Thoracic aorta (tissue), 2 donors: ENCODE measurements at regions not wholly inside any gene's neighbourhood (a gene's known extent, or its start where the extent isn't known, plus 50 kb on each side); places are given as distances from the start of the nearest gene placed in this dataset.

ENCODE experiments used
- ATAC-seq: fragments of 150-250 bp; one replicate; pipeline ENCODE4 v1.8.0; 2017; ENCODE audit warnings: low read depth; ENCODE audit not compliant: insufficient number of reproducible peaks, low FRiP score
- DNase-seq: peaks from one replicate; pipeline ENCODE4 v3.0.0-alpha.2; 2020; ENCODE audit warnings: low spot score
- H3K27ac ChIP-seq, 2 donors: fragments of 200-600 bp; sonication (generic); 1 replicate in 1 of 2; 2 replicates in 1 of 2; pipeline ENCODE4 v1.5.1; 2016; ENCODE audit warnings: mild to moderate bottlenecking in 2 of 2, moderate library complexity in 2 of 2
- H3K27me3 ChIP-seq: fragments of 200-600 bp; sonication (generic); replicated peaks from 2 replicates; pipeline ENCODE4 v1.6.0; 2016; ENCODE audit warnings: mild to moderate bottlenecking; ENCODE audit not compliant: insufficient read depth
- H3K36me3 ChIP-seq: fragments of 200-600 bp; sonication (generic); one replicate; pipeline ENCODE4 v1.5.1; 2016
- H3K4me1 ChIP-seq, 2 donors: fragments of 200-600 bp; sonication (generic); 1 replicate in 1 of 2; 2 replicates in 1 of 2; pipeline versions ENCODE4 v1.5.1 to v1.6.0; 2016; ENCODE audit warnings: low read depth in 2 of 2, mild to moderate bottlenecking in 1 of 2; ENCODE audit not compliant: control insufficient read depth in 1 of 2
- H3K4me3 ChIP-seq: fragments of 200-600 bp; sonication (generic); 2 replicates; pipeline ENCODE4 v1.5.1; 2016; ENCODE audit warnings: mild to moderate bottlenecking
- H3K9me3 ChIP-seq: fragments of 200-600 bp; sonication (generic); 2 replicates; pipeline ENCODE4 v1.5.1; 2016
- TF ChIP-seq, protein P1 (sequence below): fragments of 200-600 bp; sonication (generic); IDR thresholded peaks from one replicate; pipeline ENCODE4 v1.5.1; 2019; ENCODE audit warnings: antibody characterized with exemption

DNA sequence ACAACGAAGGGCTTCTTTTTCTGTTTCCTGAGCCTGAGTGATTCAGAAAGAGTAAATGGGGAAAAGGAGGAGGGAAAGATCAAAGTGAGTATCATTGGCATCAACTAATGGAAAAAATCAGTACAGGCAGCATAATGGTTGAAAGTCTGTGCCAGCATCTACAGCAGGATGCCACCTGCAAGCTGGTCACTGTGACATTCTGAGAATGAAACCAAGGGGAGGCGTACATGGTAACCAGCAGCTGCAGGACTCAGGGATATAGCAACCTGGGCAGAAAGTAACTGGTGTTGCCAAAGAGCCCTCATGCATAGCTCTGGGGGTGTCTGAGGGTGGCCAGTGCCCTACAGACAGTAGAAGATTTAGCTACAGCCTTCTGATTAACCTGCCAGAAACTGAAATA lies 305.9 kb downstream of the BRINP2 start:
- Histone ChIP-seq H3K4me1 (no peaks in the 10 kb centered on the region), H3K36me3 (no peaks in the 10 kb centered on the region), H3K4me3 (no peak overlapping the region), H3K27me3 (no peaks in the 10 kb centered on the region), H3K27ac (no peak overlapping the region), H3K9me3 (no peaks in the 10 kb centered on the region)
- DNase-seq (no peak), ATAC-seq (no peak)
- TF ChIP-seq, protein P1, sequence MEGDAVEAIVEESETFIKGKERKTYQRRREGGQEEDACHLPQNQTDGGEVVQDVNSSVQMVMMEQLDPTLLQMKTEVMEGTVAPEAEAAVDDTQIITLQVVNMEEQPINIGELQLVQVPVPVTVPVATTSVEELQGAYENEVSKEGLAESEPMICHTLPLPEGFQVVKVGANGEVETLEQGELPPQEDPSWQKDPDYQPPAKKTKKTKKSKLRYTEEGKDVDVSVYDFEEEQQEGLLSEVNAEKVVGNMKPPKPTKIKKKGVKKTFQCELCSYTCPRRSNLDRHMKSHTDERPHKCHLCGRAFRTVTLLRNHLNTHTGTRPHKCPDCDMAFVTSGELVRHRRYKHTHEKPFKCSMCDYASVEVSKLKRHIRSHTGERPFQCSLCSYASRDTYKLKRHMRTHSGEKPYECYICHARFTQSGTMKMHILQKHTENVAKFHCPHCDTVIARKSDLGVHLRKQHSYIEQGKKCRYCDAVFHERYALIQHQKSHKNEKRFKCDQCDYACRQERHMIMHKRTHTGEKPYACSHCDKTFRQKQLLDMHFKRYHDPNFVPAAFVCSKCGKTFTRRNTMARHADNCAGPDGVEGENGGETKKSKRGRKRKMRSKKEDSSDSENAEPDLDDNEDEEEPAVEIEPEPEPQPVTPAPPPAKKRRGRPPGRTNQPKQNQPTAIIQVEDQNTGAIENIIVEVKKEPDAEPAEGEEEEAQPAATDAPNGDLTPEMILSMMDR = no peak

DNA sequence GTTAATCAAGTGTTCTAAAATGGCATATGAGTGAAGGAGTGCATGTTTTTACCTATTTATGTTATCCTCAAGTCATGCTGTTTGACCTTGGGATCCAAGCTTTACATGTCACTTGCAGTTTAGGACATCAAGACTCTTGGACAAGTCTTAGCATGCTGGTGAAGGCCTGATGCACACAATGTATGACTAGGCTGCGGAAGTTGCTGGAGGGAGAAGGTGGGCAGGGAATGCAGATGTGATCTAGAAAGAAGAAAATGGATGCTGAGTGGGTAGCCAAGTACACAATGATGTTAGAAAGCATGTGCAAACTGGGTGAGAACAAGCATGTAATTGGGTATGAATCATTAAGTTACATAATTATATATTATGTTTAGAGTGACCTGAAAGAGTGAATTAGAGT lies 301.8 kb downstream of the BRINP2 start:
- TF ChIP-seq, protein P1 = no peak
- Histone ChIP-seq H3K4me1 (peaks cover 0 to 6% of the 10 kb centered on the region in 2 donors), H3K9me3 (no peaks in the 10 kb centered on the region), H3K4me3 (no peak overlapping the region), H3K27me3 (no peaks in the 10 kb centered on the region), H3K36me3 (no peaks in the 10 kb centered on the region), H3K27ac (no peak overlapping the region)
- ATAC-seq = no peak
- no peak for DNase-seq

DNA sequence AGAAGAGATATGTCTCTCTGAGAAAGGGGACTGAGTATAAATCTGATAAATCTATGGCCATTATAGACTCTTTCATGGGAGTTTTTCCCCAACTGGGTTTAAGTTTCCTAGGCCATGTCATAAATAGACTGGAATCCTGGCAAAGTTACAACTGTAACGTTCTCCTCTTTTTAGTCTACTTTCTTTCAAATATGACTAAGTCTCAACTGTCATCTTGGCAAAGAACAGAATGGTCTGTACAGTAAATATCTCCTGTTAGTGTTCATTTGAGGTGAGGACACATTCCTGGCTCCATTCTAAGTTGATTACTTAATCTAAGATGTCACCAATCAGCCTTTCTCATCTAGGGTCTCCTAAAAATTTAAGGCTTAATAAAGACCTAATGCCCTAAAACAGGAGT lies 300.5 kb downstream of the BRINP2 start:
- Histone ChIP-seq H3K27me3 (no peaks in the 10 kb centered on the region), H3K4me3 (no peak overlapping the region), H3K9me3 (no peaks in the 10 kb centered on the region), H3K4me1 (peaks cover 0 to 6% of the 10 kb centered on the region in 2 donors), H3K36me3 (no peaks in the 10 kb centered on the region), H3K27ac (no peak overlapping the region)
- no peak for DNase-seq
- TF ChIP-seq, protein P1 = no peak
- no peak for ATAC-seq

DNA sequence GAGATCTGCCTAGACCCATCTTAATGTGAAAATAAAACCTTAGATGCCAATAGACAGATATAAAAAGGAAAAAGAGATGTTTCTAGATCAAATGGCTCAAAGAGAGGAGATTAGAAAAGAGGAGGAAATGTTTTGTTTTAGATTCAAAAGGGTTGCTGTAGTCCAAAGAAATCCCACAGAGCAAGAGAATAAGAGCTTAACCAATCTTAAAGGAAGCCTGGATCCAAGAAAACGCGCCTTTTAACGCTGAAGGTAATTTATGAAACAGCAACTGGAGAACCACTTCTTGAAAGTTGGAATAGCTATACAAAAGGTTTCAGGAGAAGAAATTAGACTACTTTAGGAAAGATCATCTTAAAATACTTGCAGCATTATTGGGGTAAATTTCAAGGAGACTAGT lies 298.8 kb downstream of the BRINP2 start:
- no peak overlapping the region for H3K4me3 ChIP-seq
- ATAC-seq (no peak), DNase-seq (no peak)
- no peaks in the 10 kb centered on the region for H3K27me3 ChIP-seq
- H3K4me1 ChIP-seq = peaks cover 0 to 6% of the 10 kb centered on the region in 2 donors
- no peaks in the 10 kb centered on the region for H3K9me3 ChIP-seq
- no peak overlapping the region for H3K27ac ChIP-seq
- H3K36me3 ChIP-seq = no peaks in the 10 kb centered on the region
- TF ChIP-seq, protein P1 = no peak

GRCh38 chr1:177466286-177466685 lies 295.5 kb downstream of the BRINP2 start:
- H3K27ac ChIP-seq = no peak overlapping the region
- H3K36me3 ChIP-seq = no peaks in the 10 kb centered on the region
- no peak for ATAC-seq
- no peak overlapping the region for H3K4me3 ChIP-seq
- H3K27me3 ChIP-seq = no peaks in the 10 kb centered on the region
- TF ChIP-seq, protein P1 = no peak
- no peaks in the 10 kb centered on the region for H3K9me3 ChIP-seq
- H3K4me1 ChIP-seq = peaks cover 0 to 6% of the 10 kb centered on the region in 2 donors
- DNase-seq = no peak
